HG03175 (cell line): ENCODE measurements at regions not wholly inside any gene's neighbourhood (a gene's known extent, or its start where the extent isn't known, plus 50 kb on each side); places are given as distances from the start of the nearest gene placed in this dataset.
"Not testable (repeated sequence)": the region's sequence is repeated elsewhere in the genome, so short reads cannot be mapped to it uniquely, and the experiment has no call there.

Experiments used
- ATAC-seq: cut with Tn5 transposase; IDR thresholded peaks from one replicate; pipeline ENCODE4 v1.9.1; 2021; ENCODE audit warnings: mild to moderate bottlenecking, moderate library complexity; ENCODE audit not compliant: unreplicated experiment

DNA sequence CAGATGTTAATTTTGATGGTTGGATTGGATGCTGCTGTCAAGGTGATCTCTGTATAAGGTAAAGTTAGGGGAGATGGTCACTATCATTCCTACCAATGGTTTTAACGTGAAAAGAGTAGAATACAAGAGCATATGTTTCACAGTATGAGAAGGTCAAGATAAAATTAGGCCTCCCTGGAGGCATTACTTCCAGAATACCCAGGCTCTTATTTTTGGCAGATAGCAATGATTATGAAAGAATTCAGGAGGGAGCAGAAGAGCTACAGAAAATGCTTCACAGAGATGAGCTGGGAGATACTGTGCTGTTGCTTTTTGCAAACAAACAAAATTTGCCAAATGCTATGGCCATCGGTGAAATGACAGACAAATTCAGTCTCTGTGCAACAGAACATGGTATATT, 547.5 kb upstream of the SPRY2 start:
- no peak for ATAC-seq

DNA sequence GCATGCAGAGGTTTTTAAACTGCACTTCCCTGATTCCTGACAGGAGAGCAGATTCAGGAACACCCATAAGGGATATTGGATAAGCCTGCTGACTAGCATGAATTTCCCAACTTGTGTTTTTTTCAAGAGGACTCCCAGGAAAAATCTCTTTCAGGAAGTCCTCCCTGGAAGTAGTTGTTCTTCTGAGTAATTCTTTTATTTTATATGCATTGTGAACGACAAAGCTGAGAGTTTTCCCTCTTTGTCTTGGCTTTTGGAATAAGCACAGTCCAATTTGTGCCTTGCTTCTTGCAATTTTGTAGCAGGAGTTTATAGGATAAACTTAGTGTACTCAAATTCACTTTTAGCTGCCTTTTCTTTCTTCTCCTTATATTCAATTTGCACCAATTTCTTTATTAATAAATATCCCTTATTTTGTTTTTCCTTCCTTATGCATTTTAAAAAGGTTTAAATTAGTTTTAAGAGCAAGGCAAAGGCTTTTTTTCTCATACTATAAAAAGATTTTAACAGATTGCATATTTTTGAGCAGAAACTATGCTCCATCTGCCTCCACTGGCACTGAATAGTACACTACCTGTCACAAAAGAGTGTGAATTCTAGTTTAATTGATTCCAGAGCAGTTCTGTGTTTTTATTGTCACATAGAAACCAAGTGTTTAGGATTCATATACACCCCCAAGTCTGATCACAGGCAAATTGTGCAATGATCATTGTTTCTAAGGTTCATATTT, 543.3 kb upstream of the SPRY2 start:
- no peak for ATAC-seq

GRCh38 chr13:80883545-80883944, 542.6 kb upstream of the SPRY2 start:
- no peak for ATAC-seq

- ATAC-seq = no peak
Observed at GRCh38 chr13:80881942-80882445, 541.1 kb upstream of the SPRY2 start.

DNA sequence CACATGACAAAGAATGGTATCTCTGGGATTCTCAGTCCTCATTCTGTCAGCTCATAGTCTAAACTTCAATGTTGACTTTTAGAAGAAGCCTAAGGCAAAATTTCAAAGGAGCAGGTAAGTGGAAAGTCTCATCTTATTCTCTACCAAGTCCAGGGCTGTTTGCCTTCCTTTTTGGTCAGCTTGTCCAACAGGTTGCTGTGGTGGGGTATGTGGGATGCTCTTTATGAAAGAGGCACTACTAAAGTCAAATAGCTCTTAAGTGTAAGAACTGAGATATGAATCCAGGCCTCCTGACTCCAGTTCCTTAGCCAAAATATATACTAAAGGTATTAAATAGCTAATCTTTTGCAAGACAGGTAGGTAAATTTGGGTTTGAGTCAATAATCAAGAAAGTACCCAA, 540.6 kb upstream of the SPRY2 start:
- no peak for ATAC-seq

DNA sequence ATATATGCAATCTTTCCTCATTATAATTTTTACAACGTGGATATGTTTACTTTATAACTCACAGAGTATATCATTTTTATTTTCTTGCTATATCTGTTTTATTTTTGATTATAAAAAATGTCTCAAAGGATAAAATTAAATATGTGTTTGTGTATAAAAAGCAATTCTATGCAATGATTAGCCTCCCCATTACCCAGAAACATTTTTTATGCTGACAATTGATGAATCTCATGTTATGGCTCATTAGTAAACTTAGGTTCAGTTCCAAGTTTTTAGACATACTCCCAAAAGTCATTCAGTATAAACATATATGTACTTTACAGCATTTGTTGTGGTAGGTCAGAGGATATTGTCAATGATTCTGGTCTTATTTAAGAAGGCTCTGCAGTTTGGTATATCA, 540.1 kb upstream of the SPRY2 start:
- ATAC-seq = no peak

DNA sequence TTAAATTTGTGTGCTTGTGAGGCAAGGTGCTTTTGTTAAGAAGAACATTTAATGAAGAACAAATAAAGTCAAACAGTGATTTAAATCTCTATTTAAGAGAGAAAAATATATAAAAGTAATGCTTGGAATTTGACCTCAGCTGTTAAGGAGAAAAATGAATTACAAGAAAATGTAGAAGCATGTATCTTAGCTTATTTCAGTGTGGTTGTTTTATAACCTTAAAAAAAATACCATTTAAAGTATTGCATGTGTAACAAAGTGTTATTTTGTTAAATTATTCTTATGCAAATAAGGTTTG, 537.0 kb upstream of the SPRY2 start:
- ATAC-seq = no peak

- ATAC-seq = no peak
Observed at GRCh38 chr13:80877209-80877943, 536.5 kb upstream of the SPRY2 start.

DNA sequence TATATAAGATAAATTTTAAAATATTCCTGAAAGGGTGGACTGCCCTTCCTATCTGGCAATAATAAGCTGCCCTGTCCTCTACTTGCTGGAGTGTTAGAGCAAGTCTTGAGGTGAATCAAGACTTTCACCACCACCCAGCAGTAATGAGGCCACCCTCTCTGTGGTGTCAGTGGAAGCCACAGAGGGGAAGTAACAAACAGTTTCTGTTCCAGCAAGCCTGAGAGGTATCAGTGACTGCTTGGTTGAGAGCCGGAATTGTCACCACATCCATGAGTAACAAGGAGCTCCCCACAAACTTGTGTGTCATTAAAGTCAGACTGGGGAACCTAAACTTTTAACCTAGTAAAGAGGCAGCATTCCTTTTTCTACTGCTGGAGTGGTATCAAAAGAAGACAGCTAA, 532.7 kb upstream of the SPRY2 start:
- peak; percentile 98 for ATAC-seq

DNA sequence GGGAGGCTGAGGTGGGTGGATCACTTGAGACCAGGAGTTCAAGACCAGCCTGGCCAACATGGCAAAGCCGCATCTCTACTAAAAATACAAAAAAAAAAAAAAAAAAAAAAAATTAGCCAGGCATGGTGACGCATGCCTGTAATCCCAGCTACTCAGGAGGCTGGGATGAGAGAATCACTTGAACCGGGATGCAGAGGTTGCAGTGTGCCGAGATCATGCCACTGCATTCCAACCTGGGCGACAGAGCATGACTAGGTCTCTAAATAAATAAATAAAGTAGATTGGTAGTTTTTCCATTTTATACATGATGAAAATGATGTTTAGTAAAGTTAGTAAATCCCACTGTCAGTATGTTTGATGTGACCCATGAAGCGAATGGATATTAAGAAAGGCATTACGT, 531.0 kb upstream of the SPRY2 start:
- ATAC-seq = not testable (repeated sequence)

DNA sequence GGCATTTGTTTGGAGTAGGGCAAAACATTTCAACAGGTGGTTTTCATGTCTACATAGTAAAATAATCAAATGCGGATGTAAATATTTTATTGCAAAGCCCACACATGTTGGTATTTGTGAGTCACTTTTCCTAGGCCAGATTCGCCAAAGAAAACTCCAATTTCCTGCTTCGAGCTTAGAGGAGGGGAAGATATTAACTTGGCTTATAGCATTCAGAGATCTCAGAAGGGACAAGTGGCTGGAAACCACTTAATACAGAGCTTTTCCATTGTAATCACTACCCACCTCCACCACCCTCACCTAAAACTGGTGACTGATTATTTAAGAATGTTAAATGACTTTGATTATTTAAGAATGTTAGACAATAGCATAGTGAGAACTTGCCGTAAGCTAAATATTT, 530.6 kb upstream of the SPRY2 start:
- no peak for ATAC-seq

DNA sequence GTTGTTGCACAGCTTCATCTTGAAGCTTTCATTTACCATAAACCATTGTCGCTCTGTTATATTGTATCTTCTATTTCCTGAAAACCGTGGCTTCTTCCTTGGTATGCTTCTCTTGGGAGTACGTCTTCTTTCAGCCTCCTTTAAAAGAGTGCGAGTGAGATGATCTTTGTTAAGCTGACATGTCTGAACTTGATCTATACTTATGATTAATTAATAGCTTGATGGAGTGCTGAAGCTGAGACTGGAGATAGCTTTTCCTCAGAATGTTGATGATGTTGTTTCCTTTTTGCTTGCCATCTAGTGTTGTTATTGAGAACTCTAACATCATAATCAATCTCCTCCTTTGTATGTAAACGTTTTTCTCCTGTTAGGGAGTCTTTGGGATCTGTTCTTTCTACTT, 529.3 kb upstream of the SPRY2 start:
- no peak for ATAC-seq

DNA sequence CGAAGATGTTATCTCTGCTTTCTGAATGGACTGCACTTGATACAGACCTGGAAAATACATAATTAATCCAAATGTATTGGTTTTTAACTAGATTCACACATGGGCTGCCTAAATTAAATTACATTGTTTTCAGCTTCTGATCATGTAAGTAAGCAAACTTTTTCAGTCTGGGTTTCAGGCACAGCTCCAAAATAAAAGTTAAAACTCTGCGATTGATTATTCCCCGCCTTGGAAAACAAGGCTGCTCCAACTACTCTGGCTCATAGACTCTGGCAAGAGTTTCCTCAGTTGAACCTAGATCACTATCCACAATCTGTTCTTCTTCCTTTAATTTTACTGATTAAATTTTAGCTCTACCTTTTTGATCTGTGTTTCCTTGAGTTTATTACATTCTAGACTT, 526.0 kb upstream of the SPRY2 start:
- no peak for ATAC-seq

- ATAC-seq = no peak
Observed at GRCh38 chr13:80865329-80865728, 524.4 kb upstream of the SPRY2 start.

DNA sequence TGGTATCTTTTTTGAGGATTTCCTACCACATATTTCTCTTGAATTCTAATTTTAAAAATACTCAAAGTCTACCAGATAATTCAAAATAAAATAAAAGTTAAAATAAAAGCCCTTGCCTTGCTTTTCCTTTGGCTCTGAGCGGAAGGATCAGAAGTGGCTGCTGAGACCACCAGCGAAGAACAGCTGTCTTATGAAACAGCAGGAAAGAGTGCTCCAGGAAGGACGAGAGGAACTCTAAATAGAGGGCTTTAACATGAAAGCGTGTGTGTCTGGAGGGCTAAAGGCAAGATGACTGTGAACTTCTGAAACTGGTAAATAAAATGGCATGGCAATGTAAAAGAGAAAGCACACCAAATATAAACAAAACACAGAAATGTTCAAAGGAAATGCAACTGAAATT, 521.5 kb upstream of the SPRY2 start:
- no peak for ATAC-seq

DNA sequence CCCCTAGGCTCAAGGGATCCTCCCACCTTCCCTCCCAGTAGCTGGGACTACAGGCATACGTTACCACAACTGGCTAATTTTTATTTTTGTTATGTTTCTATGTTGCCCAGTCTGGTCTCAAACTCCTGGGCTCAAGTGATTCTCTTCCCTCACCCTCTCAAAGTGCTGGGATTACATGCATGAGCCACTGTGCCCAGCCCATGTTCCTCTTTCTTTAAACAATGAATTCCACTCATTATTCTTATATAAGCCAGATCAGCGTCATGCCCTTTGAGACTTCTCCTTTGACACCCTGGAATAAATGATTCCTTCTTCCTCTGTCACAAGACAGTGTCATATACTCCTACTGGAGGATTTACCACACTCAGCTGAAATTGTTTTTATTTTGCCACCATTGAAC, 519.9 kb upstream of the SPRY2 start:
- no peak for ATAC-seq

- no peak for ATAC-seq
Observed at GRCh38 chr13:80858131-80858530, 517.2 kb upstream of the SPRY2 start.

DNA sequence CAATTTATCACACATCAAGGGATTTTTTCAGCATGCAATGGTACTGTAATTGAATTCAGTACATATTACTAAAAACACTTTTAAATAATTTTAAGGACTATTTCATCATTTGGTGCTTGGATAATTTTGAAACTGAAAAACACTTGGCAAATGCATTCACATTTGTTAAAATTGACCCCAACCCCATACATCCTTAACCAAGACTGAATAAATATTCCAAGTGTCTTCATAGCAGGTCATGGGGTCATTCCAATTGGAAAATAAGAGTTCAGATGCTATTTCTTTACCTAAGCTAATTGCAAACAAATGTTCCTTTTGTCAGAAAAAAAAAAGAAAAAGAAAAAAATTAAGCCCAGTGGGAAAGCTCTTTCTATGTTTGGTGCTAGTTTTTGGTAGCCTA, 516.4 kb upstream of the SPRY2 start:
- no peak for ATAC-seq

DNA sequence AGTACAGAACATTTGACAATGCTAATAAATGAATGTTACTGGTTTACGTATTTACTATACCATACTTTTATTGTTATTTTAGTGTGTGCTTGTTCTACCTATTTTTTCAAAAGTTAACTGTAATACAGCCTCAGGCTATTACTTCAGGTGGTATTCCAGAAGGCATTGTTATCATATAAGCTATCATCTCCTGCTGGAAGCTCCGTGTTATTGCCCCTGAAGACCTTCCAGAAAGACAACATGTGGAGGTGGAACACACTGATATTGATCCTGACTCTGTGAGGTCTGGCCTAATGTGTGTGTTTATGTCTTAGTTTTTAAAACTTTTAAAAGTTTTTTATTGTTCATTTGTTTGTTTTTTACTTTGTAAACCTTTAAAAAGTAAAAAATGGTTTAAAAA, 509.8 kb upstream of the SPRY2 start:
- no peak for ATAC-seq

DNA sequence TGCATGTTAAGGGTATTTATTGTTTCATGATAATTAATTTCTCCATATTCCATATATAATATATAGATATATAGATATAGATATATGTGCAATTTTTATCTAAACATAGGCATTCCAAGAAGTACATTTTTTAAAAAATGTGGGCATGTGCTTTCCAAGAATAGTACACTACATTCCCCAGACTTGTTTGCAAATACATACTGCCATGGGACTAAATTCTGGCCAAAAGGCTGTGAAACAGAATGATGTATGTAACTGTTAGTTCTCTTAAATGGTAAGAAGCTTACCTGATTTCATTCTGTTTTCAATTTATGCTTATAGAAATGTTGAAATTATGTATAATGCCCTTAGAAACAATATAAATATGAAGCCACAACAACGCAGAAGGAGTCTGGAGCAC, 503.2 kb upstream of the SPRY2 start:
- ATAC-seq = no peak

DNA sequence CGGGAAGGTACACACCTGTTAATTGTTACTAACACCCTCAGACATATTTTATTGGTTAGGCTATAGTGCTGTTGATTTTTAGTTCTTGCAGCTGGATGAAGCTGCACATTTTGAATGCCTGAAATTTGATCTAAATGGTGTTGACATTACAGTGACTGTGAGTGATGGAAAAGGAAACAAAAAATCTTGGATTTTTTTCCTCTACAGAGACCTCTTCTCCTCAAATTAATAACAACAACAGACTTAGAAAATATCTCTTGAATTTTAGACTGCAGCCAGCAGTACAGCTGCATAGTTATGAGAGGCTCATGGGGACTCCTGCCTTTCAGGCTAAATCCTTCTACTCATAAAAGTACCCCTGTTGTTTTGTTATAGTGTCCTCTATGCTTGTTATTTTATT, 500.5 kb upstream of the SPRY2 start:
- no peak for ATAC-seq

GRCh38 chr13:80840316-80840976, 499.5 kb upstream of the SPRY2 start:
- ATAC-seq = no peak
